H1 (cell line): ENCODE measurements at regions not wholly inside any gene's neighbourhood (a gene's known extent, or its start where the extent isn't known, plus 50 kb on each side); places are given as distances from the start of the nearest gene placed in this dataset.

Experiments
- POLR2A ChIP-seq, 2 experiments: IDR thresholded peaks; 1 replicate in 1 of 2; 2 replicates in 1 of 2; pipeline ENCODE4 v1.6.1; 2011; ENCODE audit warnings: low read depth in 2 of 2, low read length in 2 of 2, mild to moderate bottlenecking in 2 of 2; ENCODE audit errors: control extremely low read depth in 1 of 2
- POLR2AphosphoS5 ChIP-seq: IDR thresholded peaks from 2 replicates; pipeline ENCODE4 v1.6.1; 2011; ENCODE audit warnings: low read depth, low read length
- SP1 ChIP-seq: IDR thresholded peaks from 2 replicates; pipeline ENCODE4 v1.6.1; 2011; ENCODE audit warnings: low read depth, low read length
- TAF1 ChIP-seq: IDR thresholded peaks from 2 replicates; pipeline ENCODE4 v1.6.1; 2011; ENCODE audit warnings: mild to moderate bottlenecking, low read depth, low read length
- TBP ChIP-seq: IDR thresholded peaks from 2 replicates; pipeline ENCODE4 v1.6.1; 2011; ENCODE audit warnings: low read depth, low read length, improper control_type of control experiment
- TF ChIP-seq, protein P1 (sequence below), 3 experiments: IDR thresholded peaks; 1 replicate in 2 of 3; 2 replicates in 1 of 3; pipeline versions ENCODE4 v1.5.1 to v1.6.1; 2011; ENCODE audit warnings: low read length in 3 of 3, mild to moderate bottlenecking in 3 of 3, inconsistent platforms in 2 of 3, low read depth in 1 of 3, moderate library complexity in 1 of 3; ENCODE audit not compliant: insufficient read depth in 1 of 3; ENCODE audit errors: control extremely low read depth in 1 of 3
- TF ChIP-seq, protein P2 (sequence below): IDR thresholded peaks from 2 replicates; pipeline ENCODE4 v1.6.1; 2011; ENCODE audit warnings: low read length, improper control_type of control experiment

DNA sequence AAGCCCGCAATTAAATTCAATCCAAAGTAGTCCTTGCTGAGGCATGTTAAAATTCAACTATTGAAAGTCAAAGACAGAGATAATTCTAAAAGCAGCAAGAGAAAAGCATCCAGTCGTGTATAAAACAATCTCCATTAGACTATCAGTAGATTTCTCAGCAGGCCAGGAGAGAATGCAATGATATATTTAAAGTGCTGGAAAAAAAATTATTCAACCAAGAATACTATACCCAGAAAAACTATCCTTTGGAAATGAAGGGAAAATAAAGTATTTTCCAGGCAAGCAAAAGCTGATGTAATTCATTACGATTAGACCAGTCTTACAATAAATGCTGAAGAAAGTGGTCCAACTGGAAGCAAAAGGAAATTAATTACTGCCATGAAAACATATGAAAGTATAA lies 113.5 kb downstream of the TRIM42 start:
- TF ChIP-seq, protein P1, sequence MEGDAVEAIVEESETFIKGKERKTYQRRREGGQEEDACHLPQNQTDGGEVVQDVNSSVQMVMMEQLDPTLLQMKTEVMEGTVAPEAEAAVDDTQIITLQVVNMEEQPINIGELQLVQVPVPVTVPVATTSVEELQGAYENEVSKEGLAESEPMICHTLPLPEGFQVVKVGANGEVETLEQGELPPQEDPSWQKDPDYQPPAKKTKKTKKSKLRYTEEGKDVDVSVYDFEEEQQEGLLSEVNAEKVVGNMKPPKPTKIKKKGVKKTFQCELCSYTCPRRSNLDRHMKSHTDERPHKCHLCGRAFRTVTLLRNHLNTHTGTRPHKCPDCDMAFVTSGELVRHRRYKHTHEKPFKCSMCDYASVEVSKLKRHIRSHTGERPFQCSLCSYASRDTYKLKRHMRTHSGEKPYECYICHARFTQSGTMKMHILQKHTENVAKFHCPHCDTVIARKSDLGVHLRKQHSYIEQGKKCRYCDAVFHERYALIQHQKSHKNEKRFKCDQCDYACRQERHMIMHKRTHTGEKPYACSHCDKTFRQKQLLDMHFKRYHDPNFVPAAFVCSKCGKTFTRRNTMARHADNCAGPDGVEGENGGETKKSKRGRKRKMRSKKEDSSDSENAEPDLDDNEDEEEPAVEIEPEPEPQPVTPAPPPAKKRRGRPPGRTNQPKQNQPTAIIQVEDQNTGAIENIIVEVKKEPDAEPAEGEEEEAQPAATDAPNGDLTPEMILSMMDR (IDR thresholded peaks at IDR 0.05; ENCODE audit: control extremely low read depth in 1 of 3, insufficient read depth in 1 of 3, low read depth in 1 of 3, low read length in 3 of 3), result no peak
- TF ChIP-seq POLR2A (IDR thresholded peaks at IDR 0.05; ENCODE audit: control extremely low read depth in 1 of 2, low read depth in 2 of 2, low read length in 2 of 2) (no peak), POLR2AphosphoS5 (no peak), SP1 (no peak), TBP (no peak), TAF1 (no peak)
- TF ChIP-seq, protein P2, sequence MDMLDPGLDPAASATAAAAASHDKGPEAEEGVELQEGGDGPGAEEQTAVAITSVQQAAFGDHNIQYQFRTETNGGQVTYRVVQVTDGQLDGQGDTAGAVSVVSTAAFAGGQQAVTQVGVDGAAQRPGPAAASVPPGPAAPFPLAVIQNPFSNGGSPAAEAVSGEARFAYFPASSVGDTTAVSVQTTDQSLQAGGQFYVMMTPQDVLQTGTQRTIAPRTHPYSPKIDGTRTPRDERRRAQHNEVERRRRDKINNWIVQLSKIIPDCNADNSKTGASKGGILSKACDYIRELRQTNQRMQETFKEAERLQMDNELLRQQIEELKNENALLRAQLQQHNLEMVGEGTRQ, result no peak
